ENCODE measurements at regions not wholly inside any gene's neighbourhood (a gene's known extent, or its start where the extent isn't known, plus 50 kb on each side); places are given as distances from the start of the nearest gene placed in this dataset.

DNA sequence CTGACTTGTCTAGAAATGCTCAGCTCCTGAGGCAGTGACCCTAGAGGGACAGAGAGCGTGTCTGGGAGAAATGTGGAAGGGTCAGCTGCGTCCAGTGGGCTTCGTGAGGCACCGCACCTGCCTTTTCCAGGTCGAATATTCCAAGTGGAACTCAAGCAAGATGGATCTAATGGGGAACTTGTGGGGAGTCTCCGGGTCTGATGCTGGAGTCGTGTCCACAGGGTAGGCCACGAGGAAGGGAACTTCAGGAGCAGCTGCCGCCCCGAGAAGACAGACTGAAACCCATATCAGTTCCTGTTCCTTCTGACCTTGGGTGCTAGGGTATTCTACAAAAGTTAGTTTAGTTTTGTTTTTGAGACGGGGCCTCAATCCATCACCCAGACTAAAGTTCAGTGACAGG is 67.5 kb downstream of the TNFAIP2 start:
- TF ChIP-seq, protein P1, sequence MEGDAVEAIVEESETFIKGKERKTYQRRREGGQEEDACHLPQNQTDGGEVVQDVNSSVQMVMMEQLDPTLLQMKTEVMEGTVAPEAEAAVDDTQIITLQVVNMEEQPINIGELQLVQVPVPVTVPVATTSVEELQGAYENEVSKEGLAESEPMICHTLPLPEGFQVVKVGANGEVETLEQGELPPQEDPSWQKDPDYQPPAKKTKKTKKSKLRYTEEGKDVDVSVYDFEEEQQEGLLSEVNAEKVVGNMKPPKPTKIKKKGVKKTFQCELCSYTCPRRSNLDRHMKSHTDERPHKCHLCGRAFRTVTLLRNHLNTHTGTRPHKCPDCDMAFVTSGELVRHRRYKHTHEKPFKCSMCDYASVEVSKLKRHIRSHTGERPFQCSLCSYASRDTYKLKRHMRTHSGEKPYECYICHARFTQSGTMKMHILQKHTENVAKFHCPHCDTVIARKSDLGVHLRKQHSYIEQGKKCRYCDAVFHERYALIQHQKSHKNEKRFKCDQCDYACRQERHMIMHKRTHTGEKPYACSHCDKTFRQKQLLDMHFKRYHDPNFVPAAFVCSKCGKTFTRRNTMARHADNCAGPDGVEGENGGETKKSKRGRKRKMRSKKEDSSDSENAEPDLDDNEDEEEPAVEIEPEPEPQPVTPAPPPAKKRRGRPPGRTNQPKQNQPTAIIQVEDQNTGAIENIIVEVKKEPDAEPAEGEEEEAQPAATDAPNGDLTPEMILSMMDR (IDR thresholded peaks at IDR 0.05), result no peak
- TF ChIP-seq POLR2A (IDR thresholded peaks at IDR 0.05), result no peak
